Heart right ventricle (tissue), 16 donors: ENCODE measurements at regions not wholly inside any gene's neighbourhood (a gene's known extent, or its start where the extent isn't known, plus 50 kb on each side); places are given as distances from the start of the nearest gene placed in this dataset.

Source experiments
- ATAC-seq, 8 donors: fragments of 200-7000 bp; cut with Tn5 transposase; one replicate each; pipeline ENCODE4 v1.9.1; 2020; ENCODE audit warnings: mild to moderate bottlenecking in 8 of 8, moderate library complexity in 8 of 8, moderate number of reproducible peaks in 1 of 8
- DNase-seq, 2 donors: peaks; one replicate each; pipeline ENCODE4 v3.0.0-alpha.2; 2020
- H3K27ac ChIP-seq, 10 donors: fragments of 200-600 bp; sonication (generic) in 2 of 10; one replicate each; pipeline versions ENCODE4 v1.5.0 to v1.8.0; 2020 to 2022; ENCODE audit warnings: mild to moderate bottlenecking in 3 of 10
- H3K27me3 ChIP-seq, 7 donors: fragments of 200-600 bp; one replicate each; pipeline ENCODE4 v1.8.0; 2021 to 2022; ENCODE audit warnings: mild to moderate bottlenecking in 2 of 7
- H3K36me3 ChIP-seq, 9 donors: fragments of 200-600 bp; sonication (generic) in 1 of 9; one replicate each; pipeline versions ENCODE4 v1.5.0 to v1.8.0; 2020 to 2022; ENCODE audit warnings: mild to moderate bottlenecking in 2 of 9
- H3K4me1 ChIP-seq, 9 donors: fragments of 200-600 bp; sonication (generic) in 1 of 9; one replicate each; pipeline versions ENCODE4 v1.5.0 to v1.8.0; 2020 to 2022; ENCODE audit warnings: mild to moderate bottlenecking in 4 of 9
- H3K4me3 ChIP-seq, 10 donors: fragments of 200-600 bp; sonication (generic) in 2 of 10; one replicate each; pipeline versions ENCODE4 v1.5.0 to v1.8.0; 2020 to 2022; ENCODE audit warnings: mild to moderate bottlenecking in 7 of 10, moderate library complexity in 2 of 10
- H3K9me3 ChIP-seq, 11 donors: fragments of 200-600 bp in 10 of 11; sonication (generic) in 2 of 11; one replicate each; pipeline versions ENCODE4 v1.5.0 to v1.8.0; 2013 to 2022; ENCODE audit warnings: mild to moderate bottlenecking in 2 of 11, control low read depth in 1 of 11, moderate library complexity in 1 of 11
- WGBS, 2 donors: extraction: QIAGEN DNeasy Blood & Tissue Kit; methylation state at CpG; one replicate each; pipeline ENCODE4 v1.1.7; 2013; ENCODE audit warnings: inconsistent platforms in 1 of 2; 5-methylcytosine and 5-hydroxymethylcytosine counted together
- intact Hi-C, 10 donors: fragments of 100-400 bp; cut with DNase I; formaldehyde crosslinking; loops; one replicate each; pipeline versions ENCODE4 v1.11.1 to v1.14.2; 2022
- TF ChIP-seq, protein P1 (sequence below), 9 donors: fragments of 200-600 bp; sonication (generic) in 2 of 9; IDR thresholded peaks; one replicate each; pipeline versions ENCODE4 v1.5.0 to v1.8.0; 2021 to 2022; ENCODE audit warnings: antibody characterized with exemption in 9 of 9, mild to moderate bottlenecking in 5 of 9, moderate library complexity in 1 of 9
- donor health status: Arrhythmogenic right ventricular cardiomyopathy.
- donor health status: ischemic (EF 13 %, LVEDD 7.1; RV severe dilation, severe dysfunction).
- donor health status: healthy with polysubstance abuse.
- donor health status: DM: no; HTN: yes; CAD: no.
- donor health status: DM: no; HTN: no; CAD: no.
- donor health status: ischemic (EF 25% LVEDD 6.9; RV normal size, moderate dysfunction).
- donor health status: ischemic (EF 25% LVEDD 5.7; RV mildly dilated, moderate dysfunction).
- donor health status: healthy.
- donor health status: DM: yes; HTN: yes; CAD: no.
- donor health status: Ischemic cardiomyopathy.
- donor health status: ischemic (EF 35%, LVEDD 5.7; RV mildly dilated, moderate dysfunction).
- donor health status: nonischemic (EF 11% LVEDD 7.7; RV severe dilation, severe dysfunction).
- donor health status: DM: yes; HTN: yes; CAD: no.
- donor health status: PGD.
- donor health status: ischemic (EF 29% LVEDD 5.4; RV normal size, mild dysfunction).
- donor health status: nonischemic (EF 23%, LVEDD 6.1; RV moderate dilation, normal function).

DNA sequence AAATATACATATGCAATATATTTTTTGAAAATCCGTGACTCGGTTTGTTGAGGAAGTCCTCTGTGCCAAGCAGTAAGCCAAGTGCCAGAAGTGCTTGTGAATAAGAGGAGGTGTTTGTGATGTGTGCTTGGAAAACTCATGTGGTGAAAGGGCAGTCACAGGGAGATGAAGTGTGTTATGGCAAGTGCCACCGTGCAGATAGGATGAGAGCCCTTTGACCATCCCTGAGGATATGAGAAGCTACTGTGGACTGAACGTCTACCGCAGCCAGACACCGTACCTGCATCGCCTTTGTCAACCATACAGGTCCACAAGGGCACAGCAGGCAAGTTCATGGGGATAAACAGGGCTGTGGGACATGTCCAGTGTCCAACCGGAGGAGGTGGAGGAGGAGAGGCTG is 288.9 kb upstream of the MYT1L start:
- DNase-seq: no peak
- TF ChIP-seq, protein P1, sequence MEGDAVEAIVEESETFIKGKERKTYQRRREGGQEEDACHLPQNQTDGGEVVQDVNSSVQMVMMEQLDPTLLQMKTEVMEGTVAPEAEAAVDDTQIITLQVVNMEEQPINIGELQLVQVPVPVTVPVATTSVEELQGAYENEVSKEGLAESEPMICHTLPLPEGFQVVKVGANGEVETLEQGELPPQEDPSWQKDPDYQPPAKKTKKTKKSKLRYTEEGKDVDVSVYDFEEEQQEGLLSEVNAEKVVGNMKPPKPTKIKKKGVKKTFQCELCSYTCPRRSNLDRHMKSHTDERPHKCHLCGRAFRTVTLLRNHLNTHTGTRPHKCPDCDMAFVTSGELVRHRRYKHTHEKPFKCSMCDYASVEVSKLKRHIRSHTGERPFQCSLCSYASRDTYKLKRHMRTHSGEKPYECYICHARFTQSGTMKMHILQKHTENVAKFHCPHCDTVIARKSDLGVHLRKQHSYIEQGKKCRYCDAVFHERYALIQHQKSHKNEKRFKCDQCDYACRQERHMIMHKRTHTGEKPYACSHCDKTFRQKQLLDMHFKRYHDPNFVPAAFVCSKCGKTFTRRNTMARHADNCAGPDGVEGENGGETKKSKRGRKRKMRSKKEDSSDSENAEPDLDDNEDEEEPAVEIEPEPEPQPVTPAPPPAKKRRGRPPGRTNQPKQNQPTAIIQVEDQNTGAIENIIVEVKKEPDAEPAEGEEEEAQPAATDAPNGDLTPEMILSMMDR (IDR thresholded peaks at IDR 0.05): no peak
- Histone ChIP-seq H3K27me3 (peaks cover 0 to 18% (median 5%) of the 10 kb centered on the region in 7 donors), H3K36me3 (no peaks in the 10 kb centered on the region), H3K4me3 (no peak overlapping the region), H3K9me3 (no peaks in the 10 kb centered on the region), H3K4me1 (no peaks in the 10 kb centered on the region), H3K27ac (no peak overlapping the region)
- intact Hi-C loops: no loop called here
- ATAC-seq: peak in 1 of 8 donors; percentile 89
- WGBS, 2 donors: 74 to 78% methylated on average over 8 of the region's 8 CpGs

DNA sequence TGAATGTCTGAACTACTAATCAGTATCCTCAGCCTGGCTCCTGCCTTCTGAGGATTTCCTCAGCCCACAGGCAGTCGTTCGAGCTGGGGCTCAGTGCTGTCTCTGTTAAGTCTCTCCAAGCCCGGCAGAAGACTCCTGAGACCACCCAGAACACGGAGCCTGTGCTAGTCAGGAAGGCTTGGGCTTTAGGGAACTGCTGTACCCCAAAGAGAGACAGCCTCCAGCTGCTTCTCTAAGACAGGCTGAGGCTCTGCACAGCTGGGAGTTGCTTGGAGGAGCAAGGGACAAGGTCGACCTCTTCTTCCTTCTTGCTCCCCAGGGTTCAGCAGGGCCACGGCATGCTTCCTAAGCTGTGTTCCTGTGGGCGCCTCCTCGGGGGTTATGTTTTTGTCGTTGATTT is 283.4 kb upstream of the MYT1L start:
- TF ChIP-seq, protein P1 (IDR thresholded peaks at IDR 0.05): no peak
- H3K9me3 ChIP-seq: no peaks in the 10 kb centered on the region
- no peaks in the 10 kb centered on the region for H3K36me3 ChIP-seq
- peaks cover 0 to 7% (median 0%) of the 10 kb centered on the region in 9 donors for H3K4me1 ChIP-seq
- intact Hi-C loops: loop anchor here in 1 of 10 donors (5.0 kb wide), 1 partner anchor 722 kb away; no protein-coding TSS in a partner anchor
- no peak for DNase-seq
- ATAC-seq: no peak
- no peak overlapping the region for H3K4me3 ChIP-seq
- 60 to 66% methylated on average over 9 of the region's 9 CpGs for WGBS, 2 donors
- peaks cover 0 to 7% (median 0%) of the 10 kb centered on the region in 7 donors for H3K27me3 ChIP-seq
- no peak overlapping the region for H3K27ac ChIP-seq

DNA sequence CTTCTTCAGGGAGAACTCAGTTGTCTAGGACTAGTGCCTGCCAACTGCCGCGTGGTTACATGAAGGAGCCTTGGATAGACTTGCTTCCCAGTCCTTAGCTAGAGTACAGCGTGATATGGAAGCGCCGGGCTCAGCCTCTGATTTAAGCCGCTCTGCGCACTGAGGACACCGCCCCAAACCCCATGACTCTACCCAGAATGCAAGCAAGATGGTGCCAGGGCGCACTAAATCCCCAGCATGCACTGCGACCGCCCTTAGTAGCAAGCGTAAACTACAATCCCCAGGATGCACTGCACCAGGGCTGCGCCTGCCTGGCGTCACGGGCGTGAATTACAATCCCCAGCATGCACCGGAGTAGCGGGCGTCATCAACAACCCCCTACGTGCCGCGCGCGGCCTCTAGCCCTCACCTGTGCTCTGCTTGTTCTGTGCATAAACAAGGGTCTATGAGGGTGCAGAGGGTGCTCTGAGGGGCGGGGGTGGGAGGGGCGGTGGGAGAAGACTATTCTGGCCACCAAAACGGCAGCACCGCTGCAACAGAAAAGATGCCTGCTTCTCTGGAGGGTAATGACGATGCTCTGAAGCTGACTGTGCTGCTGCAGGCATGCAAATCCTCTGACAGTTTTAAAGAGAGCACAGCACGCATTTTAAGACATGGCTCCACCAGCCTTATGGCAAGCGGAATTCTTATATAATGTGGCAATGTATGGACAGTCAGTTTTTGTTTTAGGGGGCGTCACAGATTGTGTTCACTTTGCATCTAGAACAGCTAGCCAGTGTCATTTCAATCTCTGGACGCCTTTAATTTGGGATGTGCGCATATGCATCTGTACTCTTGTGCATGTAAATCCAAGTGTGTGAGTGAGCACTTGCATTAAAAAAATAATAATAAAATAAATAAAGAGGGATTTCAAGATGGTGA is 282.5 kb upstream of the MYT1L start:
- peaks cover 0 to 7% (median 0%) of the 10 kb centered on the region in 9 donors for H3K4me1 ChIP-seq
- H3K36me3 ChIP-seq: no peaks in the 10 kb centered on the region
- H3K27ac ChIP-seq: peak overlapping the region in 8 of 10 donors; percentile 36 to 77 (median 62)
- intact Hi-C loops: loop anchor here in 1 of 10 donors (5.0 kb wide), 1 partner anchor 721 kb away; no protein-coding TSS in a partner anchor
- DNase-seq (peak; percentile 86 to 92), ATAC-seq (peak; percentile 99 to 100 (median 100))
- peak overlapping the region in 9 of 10 donors; percentile 26 to 56 (median 50) for H3K4me3 ChIP-seq
- no peaks in the 10 kb centered on the region for H3K9me3 ChIP-seq
- 9 to 11% methylated on average over 34 of the region's 34 CpGs for WGBS, 2 donors
- peaks cover 0 to 7% (median 0%) of the 10 kb centered on the region in 7 donors for H3K27me3 ChIP-seq
- TF ChIP-seq, protein P1 (IDR thresholded peaks at IDR 0.05): peak in 1 of 9 donors; percentile 6

DNA sequence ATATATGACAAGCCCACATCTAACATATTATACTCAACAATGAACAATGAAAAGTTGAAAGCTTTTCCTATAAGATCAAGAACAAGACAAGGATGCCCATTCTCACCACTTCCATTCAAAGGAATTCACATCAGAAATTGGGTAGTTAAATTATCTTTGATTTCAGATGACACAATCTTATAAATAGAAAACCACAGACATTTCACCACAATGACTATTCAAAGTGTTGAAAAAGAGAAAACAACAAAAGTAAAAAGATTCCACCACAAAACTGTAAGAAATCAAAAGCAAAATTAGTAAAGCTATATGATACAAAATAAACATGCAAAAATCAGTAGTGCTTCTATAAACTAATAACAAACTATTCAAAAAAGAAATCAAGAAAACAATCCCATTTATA is 279.7 kb upstream of the MYT1L start:
- H3K4me1 ChIP-seq: peaks cover 0 to 7% (median 0%) of the 10 kb centered on the region in 9 donors
- DNase-seq: no peak
- peaks cover 0 to 8% (median 0%) of the 10 kb centered on the region in 7 donors for H3K27me3 ChIP-seq
- TF ChIP-seq, protein P1 (IDR thresholded peaks at IDR 0.05): no peak
- H3K4me3 ChIP-seq: no peak overlapping the region
- intact Hi-C loops: loop anchor here in 1 of 10 donors (5.0 kb wide), 1 partner anchor 718 kb away; no protein-coding TSS in a partner anchor
- no peak overlapping the region for H3K27ac ChIP-seq
- ATAC-seq: no peak
- H3K36me3 ChIP-seq: no peaks in the 10 kb centered on the region
- no peaks in the 10 kb centered on the region for H3K9me3 ChIP-seq
